ENCODE measurements at regions not wholly inside any gene's neighbourhood (a gene's known extent, or its start where the extent isn't known, plus 50 kb on each side); places are given as distances from the start of the nearest gene placed in this dataset.
"Not testable (repeated sequence)": the region's sequence is repeated elsewhere in the genome, so short reads cannot be mapped to it uniquely, and the experiment has no call there.

DNA sequence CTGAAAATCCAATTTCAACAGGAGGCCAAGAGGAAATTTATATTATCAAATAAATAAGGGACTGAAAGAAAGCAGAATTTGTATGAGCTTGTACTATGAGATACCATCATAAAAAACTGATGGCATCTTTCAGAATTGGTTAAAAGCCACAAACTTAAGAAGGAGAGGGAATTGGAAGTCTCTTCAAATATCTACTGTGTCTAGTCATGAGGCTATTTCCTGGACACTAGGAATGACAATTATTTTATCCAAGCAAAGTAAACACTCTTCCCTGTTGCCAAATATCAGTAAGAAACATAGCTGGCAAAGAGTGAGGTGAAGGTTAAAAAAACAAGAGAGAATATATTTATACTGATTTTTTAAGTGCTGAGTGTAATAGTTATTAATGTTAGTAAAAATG lies 101.5 kb upstream of the ARRDC3 start (continued):
- no peak for TF ChIP-seq HSF1 (IDR thresholded peaks at IDR 0.05; ENCODE audit: low read depth, low read length)
- TF ChIP-seq, protein P1, sequence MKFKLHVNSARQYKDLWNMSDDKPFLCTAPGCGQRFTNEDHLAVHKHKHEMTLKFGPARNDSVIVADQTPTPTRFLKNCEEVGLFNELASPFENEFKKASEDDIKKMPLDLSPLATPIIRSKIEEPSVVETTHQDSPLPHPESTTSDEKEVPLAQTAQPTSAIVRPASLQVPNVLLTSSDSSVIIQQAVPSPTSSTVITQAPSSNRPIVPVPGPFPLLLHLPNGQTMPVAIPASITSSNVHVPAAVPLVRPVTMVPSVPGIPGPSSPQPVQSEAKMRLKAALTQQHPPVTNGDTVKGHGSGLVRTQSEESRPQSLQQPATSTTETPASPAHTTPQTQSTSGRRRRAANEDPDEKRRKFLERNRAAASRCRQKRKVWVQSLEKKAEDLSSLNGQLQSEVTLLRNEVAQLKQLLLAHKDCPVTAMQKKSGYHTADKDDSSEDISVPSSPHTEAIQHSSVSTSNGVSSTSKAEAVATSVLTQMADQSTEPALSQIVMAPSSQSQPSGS (IDR thresholded peaks at IDR 0.05; ENCODE audit: low read length) = no peak
- no peak for TF ChIP-seq BRCA1 (IDR thresholded peaks at IDR 0.05; ENCODE audit: low read depth, low read length)
- TF ChIP-seq PBX3 (IDR thresholded peaks at IDR 0.05; ENCODE audit: insufficient replicate concordance, low read depth, low read length) = no peak
- TF ChIP-seq MEF2B (IDR thresholded peaks at IDR 0.05; ENCODE audit: partially characterized antibody, poor library complexity, severe bottlenecking) = no peak
- no peak for TF ChIP-seq MYB (IDR thresholded peaks at IDR 0.05; ENCODE audit: borderline replicate concordance, low read depth, low read length)
- TF ChIP-seq SREBF1 (IDR thresholded peaks at IDR 0.05; ENCODE audit: low read length) = no peak
- TF ChIP-seq CBFB (IDR thresholded peaks at IDR 0.05; ENCODE audit: low read depth) = no peak
- no peak for TF ChIP-seq ZNF384 (IDR thresholded peaks at IDR 0.05; ENCODE audit: borderline replicate concordance, low read depth, low read length)
- TF ChIP-seq NFXL1 (IDR thresholded peaks at IDR 0.05; ENCODE audit: borderline replicate concordance) = no peak

DNA sequence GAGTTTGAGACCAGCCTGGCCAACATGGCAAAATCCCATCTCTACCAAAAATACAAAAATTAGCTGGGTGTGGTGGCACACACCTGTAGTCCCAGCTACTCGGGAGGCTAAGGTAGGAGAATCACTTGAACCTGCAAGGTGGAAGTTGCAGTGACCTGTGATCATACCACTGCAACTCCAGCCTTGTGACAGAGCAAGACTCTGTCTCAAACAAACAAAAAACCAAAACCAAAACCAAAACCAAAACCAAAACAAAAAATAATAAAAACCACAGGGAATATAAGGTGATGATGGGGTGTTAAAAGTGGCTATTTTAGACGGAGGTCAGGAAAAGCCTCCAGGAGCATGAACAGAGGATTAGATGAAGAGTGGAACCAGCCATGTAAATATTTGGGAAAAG lies 96.3 kb upstream of the ARRDC3 start:
- H4K20me1 ChIP-seq (ENCODE audit: control insufficient read depth, insufficient read depth); H3K9me3 ChIP-seq (replicated peaks; ENCODE audit: control insufficient read depth, insufficient read depth, low read length); POLR2A ChIA-PET; DNase-seq (ENCODE audit: low read depth, low spot score); intact Hi-C loops (cut with micrococcal nuclease; ENCODE audit: unreplicated experiment); H3K4me1 ChIP-seq (ENCODE audit: control insufficient read depth, insufficient read depth, low read length); ATAC-seq; H3K9ac ChIP-seq (ENCODE audit: control insufficient read depth, insufficient read depth, low read length); BruUV-seq (replicated peaks); H3K4me3 ChIP-seq; SMC1A ChIA-PET (ENCODE audit: uncharacterized antibody, unreplicated experiment); H3K4me2 ChIP-seq (ENCODE audit: control insufficient read depth, insufficient read depth); H2AFZ ChIP-seq (ENCODE audit: control insufficient read depth, low read depth, low read length); RAD21 ChIA-PET (ENCODE audit: unreplicated experiment); H3K27ac ChIP-seq (ENCODE audit: control insufficient read depth, insufficient read depth); CTCF ChIA-PET; H3K27me3 ChIP-seq (replicated peaks in 1 of 2; ENCODE audit: control insufficient read depth in 2 of 2, insufficient read depth in 2 of 2, low read length in 1 of 2); H3K79me2 ChIP-seq (ENCODE audit: control insufficient read depth, insufficient read depth, low read length); FAIRE-seq; in situ Hi-C loops (cut with MboI); H3K36me3 ChIP-seq (ENCODE audit: control insufficient read depth in 2 of 2, insufficient read depth in 2 of 2, low read length in 1 of 2): not testable (repeated sequence)
- 3% methylated on average over 2 of the region's 2 CpGs for WGBS (ENCODE audit: insufficient coverage, insufficient replicate concordance, low lambda C conversion rate, missing lambda C conversion rate)

Measured in GM12878 (cell line).